ENCODE measurements at regions not wholly inside any gene's neighbourhood (a gene's known extent, or its start where the extent isn't known, plus 50 kb on each side); places are given as distances from the start of the nearest gene placed in this dataset.
"Not testable (repeated sequence)": the region's sequence is repeated elsewhere in the genome, so short reads cannot be mapped to it uniquely, and the experiment has no call there.

DNA sequence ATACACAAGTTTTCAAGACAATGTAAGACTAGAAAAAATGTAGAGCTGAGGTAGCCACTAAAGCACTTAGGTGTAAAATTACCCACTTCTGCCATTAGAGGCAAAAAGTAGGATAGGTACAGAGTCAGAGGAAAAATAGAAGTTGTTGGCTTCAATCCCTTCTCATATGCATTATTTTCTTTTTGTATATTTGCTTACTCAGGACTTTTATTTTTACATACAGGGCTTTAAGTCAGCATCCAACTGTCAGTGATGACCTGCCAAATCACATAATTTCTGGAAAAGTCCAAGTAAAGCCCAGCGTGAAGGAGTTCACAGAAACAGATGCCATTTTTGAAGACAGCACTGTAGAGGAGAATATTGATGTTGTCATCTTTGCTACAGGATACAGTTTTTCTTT, 211.0 kb upstream of the POGK start:
- no peak for ATAC-seq

DNA sequence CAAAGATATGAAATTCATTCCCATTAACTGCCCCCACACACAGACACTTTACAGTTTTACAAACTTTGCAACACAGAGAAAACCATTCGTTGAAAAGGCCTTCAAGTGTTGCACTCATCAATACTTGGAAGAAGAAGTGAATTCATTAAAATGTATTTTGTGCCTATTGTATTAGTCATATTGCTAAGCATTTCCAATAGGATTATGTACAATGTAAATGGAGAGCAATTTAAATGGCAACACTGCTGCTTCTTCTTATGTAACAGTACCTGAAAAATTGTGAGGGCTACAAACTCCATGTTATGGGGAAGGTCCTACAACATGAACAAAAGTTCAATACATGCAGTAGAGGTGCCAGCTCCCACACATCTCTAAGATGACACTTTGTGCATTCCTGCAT, 209.3 kb upstream of the POGK start:
- no peak for ATAC-seq

DNA sequence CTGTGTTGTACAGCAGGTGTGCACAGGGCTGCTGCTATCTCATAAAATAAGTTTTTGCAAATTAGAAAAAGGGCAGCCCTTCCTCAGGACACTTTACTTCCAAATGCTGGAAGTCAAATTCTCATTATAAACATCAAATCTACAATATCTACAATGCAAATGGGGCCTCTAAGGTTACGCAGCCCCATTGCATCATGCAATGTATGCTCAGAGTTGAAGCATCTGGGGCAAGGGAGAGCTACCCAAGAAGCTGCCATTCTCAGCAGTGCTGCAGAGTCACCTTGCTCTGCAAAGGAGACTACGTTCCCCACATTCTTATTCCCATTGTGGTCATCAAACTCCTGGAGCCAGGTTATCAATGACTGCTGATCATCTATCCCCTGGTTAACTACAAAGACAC, 208.9 kb upstream of the POGK start:
- ATAC-seq: no peak

DNA sequence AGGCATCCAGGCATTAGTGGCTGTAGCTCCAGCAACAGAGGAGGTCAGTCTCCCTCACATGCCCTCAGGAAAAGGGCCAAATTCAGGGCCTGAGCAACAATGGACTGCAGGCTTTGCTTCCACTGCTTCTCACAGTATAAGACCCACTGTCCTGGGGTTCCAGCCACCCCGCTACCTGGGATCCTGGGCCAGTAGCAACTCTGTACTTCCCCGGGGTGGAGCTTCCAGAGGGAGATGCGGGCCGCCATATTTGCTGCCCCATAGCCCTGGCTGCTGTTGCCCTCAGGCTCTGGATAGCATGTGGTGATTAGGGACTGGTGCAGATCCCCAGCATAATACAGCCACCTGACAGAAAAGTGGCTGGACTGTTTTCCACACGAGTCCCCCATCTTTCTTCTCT, 201.1 kb upstream of the POGK start:
- no peak for ATAC-seq

DNA sequence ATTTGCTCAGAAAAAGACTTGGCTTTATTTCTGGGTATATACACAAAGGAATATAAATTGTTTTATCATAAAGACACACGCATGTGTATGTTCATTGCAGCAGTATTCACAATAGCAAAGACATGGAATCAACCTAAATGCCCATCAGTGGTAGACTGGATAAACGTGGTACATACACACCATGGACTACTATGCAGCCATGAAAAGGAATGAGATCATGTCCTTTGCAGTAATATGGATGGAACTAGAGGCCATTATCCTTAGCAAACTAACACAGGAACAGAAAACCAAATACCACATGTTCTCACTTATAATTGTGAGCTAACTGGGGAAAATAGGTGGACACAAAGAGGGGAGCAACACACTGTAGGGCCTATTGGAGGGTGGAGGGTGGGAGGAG, 182.0 kb upstream of the POGK start:
- ATAC-seq: not testable (repeated sequence)

DNA sequence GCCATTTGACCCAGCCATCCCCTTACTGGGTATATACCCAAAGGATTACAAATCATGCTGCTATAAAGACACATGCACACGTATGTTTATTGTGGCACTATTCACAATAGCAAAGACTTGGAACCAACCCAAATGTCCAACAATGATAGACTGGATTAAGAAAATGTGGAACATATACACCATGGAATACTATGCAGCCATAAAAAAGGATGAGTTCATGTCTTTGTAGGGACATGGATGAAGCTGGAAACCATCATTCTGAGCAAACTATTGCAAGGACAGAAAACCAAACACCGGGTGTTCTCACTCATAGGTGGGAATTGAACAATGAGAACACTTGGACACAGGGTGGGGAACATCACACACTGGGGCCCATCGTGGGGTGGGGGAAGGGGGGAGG, 172.5 kb upstream of the POGK start:
- ATAC-seq: not testable (repeated sequence)

DNA sequence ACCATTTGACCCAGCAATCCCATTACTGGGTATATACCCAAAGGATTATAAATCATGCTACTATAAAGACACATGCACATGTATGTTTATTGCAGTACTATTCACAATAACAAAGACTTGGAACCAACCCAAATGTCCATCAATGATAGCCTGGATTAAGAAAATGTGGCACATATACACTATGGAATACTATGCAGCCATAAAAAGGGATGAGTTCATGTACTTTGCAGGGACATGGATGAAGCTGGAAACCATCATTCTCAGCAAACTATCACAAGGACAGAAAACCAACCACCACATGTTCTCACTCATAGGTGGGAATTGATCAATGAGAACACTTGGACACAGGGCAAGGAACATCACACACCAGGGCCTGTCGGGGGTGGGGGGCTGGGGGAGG, 171.7 kb upstream of the POGK start:
- ATAC-seq: not testable (repeated sequence)

DNA sequence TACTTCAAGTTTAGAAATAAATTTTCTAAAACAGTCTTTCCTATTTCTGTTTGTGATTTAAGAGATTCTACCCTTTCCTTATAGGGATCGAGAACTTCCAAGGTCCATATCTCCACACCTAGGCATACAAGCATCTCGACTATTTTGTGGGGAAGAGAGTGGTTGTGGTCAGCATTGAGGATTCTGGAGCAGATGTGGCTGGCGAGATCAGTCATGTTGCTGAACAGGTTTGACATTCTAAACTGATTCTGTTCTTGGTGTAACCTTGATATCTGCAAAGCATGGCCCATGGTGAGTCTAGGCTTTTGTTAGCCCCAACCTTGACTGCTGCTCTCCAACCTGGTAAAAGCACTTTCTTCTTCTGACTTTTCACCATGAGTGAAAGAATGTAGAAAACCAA, 167.6 kb upstream of the POGK start:
- no peak for ATAC-seq

DNA sequence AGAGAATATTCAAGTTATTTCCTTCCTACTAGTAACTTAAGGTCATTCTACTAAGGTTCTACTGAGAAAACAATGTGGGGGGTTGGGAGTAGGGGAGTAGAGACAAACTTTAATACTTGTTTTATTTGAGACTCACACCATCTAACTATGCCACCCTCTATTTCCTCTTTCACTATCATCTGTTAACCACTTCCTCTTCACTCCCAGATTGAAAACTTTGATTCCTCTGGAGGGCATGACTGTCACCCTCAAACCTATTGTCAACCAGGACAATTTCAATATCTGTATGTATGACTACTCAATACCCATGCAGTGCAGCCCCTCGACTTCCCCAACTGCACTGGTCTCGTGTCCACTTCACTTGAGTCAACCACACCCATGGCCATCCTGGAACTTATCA, 165.6 kb upstream of the POGK start:
- no peak for ATAC-seq

DNA sequence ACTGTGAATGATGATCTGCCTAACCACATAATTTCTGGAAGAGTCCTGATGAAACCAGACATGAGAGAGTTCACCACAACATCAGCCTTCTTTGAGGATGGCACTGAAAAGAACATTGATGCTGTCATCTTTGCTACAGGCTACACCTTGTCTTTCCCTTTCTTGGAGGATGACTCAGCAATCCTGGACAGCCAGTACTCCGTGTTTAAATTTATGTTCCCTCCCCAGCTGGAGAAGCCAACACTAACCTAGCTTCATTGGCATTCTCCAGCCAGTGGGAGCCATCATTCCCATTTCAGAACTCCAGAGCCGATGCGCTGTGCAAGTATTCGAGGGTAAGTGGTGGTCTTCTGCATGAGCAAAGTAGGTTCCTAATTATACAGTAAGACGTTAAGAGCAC, 164.1 kb upstream of the POGK start:
- ATAC-seq: no peak

DNA sequence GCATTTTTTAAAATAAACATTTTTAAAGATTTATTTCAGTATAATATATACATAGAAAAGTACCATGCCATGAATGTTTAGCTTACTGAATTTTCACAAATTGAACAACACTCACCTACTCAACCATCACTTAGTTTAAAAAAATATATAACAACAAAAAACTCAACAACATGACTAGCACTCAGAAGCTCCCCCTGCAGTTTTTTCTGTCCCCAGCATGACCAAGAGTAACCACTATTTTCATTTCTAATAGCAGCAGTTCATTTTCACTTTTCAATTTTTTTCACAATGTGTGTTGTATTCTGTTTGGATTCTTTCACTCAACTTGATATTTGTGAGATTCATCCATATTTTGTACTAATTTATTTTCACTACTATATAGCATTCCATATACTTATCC, 162.3 kb upstream of the POGK start:
- ATAC-seq: no peak

DNA sequence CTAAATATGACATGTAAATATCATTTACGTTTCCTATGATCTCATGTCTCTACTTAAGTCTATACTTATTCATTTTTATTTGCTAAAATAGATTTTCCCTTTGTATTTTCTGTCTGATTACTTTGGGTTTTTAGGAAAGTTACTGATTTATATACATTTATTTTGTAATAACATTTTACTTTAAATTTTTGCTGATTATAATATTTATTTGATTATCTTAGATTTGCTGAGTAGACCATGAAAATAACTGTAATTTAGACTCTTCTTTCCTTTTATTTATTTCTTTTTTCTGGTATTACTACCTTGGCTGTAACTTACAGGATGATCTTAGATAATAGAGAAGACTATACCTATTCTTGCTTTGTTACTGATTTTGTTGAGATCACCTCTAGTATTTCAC, 159.9 kb upstream of the POGK start:
- ATAC-seq: no peak

DNA sequence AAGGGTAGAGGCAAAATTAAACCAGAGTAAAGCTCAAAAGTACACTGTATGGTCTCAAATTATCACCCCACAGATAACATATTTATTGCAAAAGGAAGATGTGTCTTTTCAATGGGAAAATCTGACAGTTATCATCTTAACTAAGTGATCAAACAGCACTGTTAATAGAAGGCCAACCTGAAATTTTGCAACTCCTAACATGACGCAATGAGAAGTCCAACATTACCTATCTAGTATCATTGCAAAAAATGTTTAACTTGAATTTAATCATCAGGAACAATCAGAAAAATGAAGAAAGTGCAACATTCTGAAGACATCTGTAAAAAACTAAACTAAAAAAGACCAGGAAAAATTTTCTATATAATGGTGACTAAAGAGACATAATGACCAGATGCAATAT, 156.7 kb upstream of the POGK start:
- no peak for ATAC-seq

DNA sequence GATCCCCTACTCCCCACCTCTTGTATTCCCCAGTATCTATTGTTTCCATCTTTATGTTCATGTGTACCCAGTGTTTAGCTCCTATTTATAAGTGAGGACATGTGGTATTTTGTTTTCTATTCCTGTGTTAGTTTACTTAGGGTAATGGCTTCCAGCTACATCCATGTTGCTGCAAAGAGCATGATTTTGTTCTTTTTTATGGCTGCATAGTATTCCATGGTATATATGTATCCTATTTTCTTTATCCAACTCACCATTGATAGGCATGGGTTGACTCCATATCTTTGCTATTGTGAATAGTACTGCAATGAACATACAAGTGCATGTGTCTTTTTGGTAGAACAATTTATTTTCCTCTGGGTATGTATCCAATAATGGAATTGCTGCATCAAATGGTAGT, 154.6 kb upstream of the POGK start:
- ATAC-seq: not testable (repeated sequence)

DNA sequence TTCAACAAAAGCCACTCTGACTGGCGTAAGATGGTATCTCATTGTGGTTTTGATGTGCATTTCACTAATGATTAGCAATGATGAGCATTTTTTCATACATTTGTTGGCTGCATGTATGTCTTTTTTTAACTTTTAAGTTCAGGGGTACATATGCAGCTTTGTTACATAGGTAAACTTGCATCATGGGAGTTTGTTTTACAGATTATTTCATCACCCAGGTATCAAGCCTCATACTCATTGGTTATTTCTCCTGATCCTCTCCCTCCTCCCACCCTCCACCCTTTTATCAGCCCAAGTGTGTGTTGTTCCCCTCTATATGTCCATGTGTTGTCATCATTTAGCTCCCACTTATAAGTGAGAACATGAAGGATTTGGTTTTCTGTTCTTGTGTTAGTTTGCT, 154.1 kb upstream of the POGK start:
- no peak for ATAC-seq

DNA sequence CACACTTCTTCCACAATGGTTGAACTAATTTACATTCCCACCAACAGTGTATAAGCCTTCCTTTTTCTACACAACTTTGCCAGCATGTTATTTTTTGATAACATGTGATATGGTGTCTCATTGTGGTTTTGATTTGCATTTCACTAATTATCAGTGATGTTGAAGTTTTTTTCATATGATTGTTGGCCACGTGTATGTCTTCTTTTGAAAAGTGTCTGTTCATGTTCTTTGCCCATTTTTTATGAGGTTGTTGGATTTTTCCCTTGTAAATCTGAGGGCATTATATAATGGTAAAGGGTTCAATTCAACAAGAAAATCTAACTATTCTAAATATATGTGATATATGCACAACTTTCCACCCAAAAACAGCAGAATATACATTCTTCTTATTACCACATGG, 153.4 kb upstream of the POGK start:
- ATAC-seq: not testable (repeated sequence)

DNA sequence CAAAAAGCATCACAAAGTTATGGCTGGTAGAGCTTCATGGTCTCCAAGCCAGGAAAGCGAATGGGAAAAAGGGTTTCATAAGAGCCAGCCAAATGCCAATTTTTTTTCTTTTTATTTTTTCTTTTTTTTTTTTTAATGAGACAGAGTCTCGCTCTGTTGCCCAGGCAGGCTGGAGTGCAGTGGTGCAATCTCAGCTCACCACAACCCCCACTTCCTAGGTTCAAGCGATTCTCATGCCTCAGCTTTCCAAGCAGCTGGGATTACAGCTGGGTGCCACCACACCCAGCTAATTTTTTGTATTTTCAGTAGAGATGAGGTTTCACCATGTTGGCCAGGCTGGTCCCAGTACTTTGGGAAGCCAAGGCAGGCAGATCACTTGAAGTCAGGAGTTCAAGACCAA, 148.7 kb upstream of the POGK start:
- ATAC-seq: not testable (repeated sequence)

DNA sequence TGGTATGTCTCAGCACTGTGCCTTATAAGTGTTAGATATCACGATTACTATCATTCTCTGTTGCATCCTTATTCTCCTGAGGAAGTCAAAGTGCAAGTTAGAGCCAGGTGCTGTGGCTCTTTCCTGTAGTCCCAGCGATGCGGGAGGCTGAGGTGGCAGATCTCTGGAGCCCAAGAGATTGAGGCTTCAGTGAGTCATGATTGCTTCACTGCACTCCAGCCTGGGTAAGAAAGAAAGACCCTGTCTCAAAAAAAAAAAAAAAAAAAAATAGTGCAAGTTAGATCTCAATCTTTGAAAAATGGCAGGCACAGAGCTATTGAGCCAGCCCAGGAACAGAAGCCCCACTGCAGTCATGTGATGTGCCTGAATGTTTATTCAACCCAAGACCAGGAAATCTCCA, 147.8 kb upstream of the POGK start:
- no peak for ATAC-seq

DNA sequence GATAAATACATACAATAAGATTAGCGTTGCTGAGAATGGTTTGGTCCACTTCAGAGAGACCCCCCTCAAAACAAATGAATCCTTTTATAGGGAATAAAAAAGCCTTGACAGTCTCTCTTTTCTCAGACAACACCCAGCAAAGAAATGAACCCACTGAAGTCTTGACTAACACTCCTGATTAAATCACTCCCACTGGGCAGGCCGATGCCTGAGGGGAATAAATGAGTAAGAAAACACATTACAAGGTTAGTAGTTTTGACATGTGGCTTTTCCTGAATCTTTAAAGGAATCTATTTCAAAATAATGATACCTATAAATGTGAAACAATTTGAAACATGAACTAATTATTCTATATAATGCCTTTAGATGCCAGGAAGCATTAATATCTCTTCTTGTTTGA, 146.9 kb upstream of the POGK start:
- peak; percentile 63 for ATAC-seq

DNA sequence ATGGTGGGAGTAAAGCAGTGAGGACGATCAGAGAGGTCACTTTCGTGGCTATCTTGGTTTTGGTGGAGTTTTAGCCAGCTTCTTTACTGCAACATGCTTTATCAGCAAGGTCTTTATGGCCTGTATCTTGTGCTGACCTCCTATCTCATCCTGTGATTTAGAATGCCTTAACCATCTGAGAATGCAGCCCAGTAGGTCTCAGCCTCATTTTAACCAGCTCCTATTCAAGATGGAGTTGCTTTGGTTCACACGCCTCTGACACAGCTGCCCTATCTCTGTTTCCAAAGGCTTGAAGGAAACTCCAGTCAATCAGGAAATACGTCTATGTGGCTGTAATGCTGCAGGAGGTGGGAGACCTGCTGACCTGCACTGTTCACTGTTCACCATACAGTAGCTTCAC, 146.1 kb upstream of the POGK start:
- ATAC-seq: no peak

DNA sequence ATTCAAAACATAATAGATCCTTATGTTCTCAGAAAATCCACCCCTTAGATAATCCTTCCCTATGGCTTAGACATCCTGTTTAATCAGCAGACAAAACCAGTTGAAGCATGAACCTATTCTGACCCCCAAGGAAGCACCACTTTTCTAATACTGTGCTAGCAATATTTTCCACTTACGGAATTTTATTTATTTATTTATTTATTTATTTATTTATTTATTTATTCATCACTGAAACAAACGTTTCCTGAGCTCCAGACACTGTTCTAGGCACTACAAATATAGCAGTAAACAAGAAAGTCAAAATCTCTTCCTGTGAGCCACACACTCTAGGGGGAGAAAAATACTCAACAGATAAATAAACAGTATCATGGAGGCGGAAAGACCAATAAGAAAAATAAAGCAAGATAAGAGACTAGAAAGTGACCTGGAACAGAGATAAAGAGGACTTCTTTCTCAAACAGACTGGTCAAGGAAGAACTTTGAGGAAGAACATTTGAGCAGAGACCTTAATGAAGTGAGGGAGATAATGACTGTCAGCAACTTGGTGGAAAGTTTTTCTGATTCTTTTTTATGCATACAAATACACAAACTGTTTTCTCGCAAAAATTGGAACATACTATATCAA, 145.5 kb upstream of the POGK start:
- ATAC-seq: no peak

DNA sequence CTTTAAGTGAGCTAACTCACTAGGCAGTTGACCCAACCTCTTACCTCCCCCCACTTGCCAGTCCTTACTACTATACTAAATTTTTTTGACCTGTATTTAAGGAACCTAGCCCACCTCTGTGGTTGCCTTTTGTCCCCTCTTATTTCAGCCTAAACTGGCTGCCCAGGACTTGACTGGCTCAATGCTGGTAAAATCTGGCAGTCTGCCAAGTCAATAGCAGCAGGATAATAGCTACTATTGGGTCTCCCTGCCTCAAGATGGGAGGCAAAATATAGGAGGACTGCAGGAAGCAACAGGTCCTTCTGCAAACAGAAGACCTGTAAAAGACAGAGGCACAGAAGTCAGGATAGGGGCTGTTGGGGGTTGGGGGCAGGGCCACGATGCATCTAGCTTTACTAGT, 144.2 kb upstream of the POGK start:
- no peak for ATAC-seq

DNA sequence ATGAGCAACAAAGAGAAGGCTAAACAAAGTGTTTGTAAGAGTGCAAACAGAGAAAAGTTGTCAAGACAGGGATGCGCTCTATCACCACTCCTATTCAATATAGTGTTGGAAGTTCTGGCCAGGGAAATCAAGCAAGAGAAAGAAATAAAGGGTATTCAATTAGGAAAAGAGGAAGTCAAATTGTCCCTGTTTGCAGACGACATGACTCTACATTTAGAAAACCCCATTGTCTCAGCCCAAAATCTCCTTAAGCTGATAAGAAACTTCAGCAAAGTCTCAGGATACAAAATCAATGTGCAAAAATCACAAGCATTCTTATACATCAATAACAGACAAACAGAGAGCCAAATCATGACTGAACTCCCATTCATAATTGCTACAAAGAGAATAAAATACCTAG, 143.4 kb upstream of the POGK start:
- not testable (repeated sequence) for ATAC-seq

DNA sequence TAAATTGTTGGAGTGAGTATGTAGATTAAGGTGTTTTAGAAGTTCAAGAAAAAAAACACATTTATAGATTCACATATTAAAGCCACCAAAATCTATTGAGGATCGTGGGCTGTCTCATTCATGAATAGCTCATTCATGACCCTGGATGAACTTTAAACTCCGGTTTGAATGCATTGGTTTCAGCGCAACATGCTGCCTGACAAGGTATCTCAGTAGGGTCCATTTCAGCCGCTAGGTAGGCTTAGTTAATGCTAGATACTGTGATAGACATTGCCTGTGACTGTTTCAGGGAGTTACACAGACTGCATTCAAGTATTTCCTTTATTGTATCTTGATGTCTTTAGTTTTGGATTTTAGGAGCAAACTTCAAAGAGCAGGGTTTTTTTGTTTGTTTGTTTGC, 140.5 kb upstream of the POGK start:
- no peak for ATAC-seq

DNA sequence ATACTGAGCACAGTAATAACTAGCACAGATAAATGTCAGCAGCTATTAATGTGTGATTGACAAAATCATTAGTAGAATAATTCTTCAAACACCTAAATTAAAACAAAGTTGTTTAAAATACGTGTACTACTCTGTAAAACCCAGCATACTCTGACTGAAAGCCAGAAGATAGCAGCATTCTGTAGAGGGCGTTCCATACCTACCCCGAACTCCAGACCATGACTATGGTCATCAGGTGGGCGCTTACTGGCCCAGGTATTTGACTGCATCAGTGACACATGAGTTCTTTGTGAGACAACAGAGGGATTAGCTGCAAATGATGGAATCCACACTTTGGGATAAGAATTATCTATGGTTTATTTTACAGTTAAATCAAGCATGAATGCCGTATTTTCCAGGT, 139.7 kb upstream of the POGK start:
- ATAC-seq: no peak

DNA sequence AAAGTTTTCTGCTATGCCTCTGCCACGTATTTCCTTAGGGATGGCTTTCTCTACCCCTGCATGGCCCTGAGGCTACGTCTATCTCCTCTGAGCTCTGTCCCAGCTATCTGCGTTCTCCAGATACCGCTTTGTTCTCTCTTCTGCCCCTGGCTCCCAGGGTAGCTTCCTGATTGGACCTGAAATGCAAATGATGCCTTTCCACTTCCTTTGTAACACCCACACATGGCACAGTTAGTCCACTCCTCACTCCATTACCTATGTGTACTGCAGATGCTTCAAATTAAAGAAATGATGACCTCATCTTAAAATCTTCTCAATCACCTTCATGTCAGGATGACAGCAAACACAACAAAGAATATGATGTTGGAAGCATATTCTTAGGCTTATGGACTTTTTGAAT, 138.6 kb upstream of the POGK start:
- no peak for ATAC-seq
